NB4 (cell line): ENCODE measurements at regions not wholly inside any gene's neighbourhood (a gene's known extent, or its start where the extent isn't known, plus 50 kb on each side); places are given as distances from the start of the nearest gene placed in this dataset.

ENCODE experiments used
- CTCF ChIP-seq: IDR thresholded peaks from one replicate; pipeline ENCODE4 v1.5.1; 2012; ENCODE audit warnings: low read depth, low read length
- POLR2A ChIP-seq: IDR thresholded peaks from 2 replicates; pipeline ENCODE4 v1.6.1; 2011; ENCODE audit warnings: mild to moderate bottlenecking; ENCODE audit not compliant: insufficient read length; ENCODE audit errors: extremely low read depth

- no peak for TF ChIP-seq CTCF
- no peak for TF ChIP-seq POLR2A
Observed at GRCh38 chr12:33546004-33546403, 106.4 kb upstream of the SYT10 start.
